Right lobe of liver (tissue), 6 donors: ENCODE measurements at regions not wholly inside any gene's neighbourhood (a gene's known extent, or its start where the extent isn't known, plus 50 kb on each side); places are given as distances from the start of the nearest gene placed in this dataset.
A peak's percentile ranks its signal among the peaks of the same experiment; 100 is the strongest.

Experiments used
- ATAC-seq, 4 donors: fragments of 200-7000 bp; cut with Tn5 transposase; one replicate each; pipeline ENCODE4 v1.9.1; 2020; ENCODE audit warnings: mild to moderate bottlenecking in 4 of 4, moderate library complexity in 4 of 4
- DNase-seq, 3 donors: peaks; one replicate each; pipeline ENCODE4 v3.0.0-alpha.2; 2020
- H3K27ac ChIP-seq, 3 donors: fragments of 200-600 bp; one replicate each; pipeline ENCODE4 v1.8.0; 2022
- H3K27me3 ChIP-seq, 2 donors: fragments of 200-600 bp; one replicate each; pipeline ENCODE4 v1.8.0; 2022
- H3K36me3 ChIP-seq, 4 donors: fragments of 200-600 bp; sonication (generic) in 1 of 4; one replicate each; pipeline versions ENCODE4 v1.5.1 to v1.8.0; 2017 to 2022; ENCODE audit warnings: control low read depth in 1 of 4
- H3K4me1 ChIP-seq, 4 donors: fragments of 200-600 bp; sonication (generic) in 1 of 4; one replicate each; pipeline versions ENCODE4 v1.5.1 to v1.8.0; 2017 to 2022; ENCODE audit warnings: control low read depth in 1 of 4
- H3K4me3 ChIP-seq, 3 donors: fragments of 200-600 bp; one replicate each; pipeline ENCODE4 v1.8.0; 2022
- H3K9me3 ChIP-seq, 4 donors: fragments of 200-600 bp; sonication (generic) in 1 of 4; one replicate each; pipeline versions ENCODE4 v1.5.1 to v1.8.0; 2017 to 2022; ENCODE audit warnings: control low read depth in 1 of 4
- POLR2A ChIP-seq: fragments of 450-650 bp; IDR thresholded peaks from one replicate; pipeline ENCODE4 v1.6.1; 2017; ENCODE audit warnings: antibody characterized with exemption, mild to moderate bottlenecking
- WGBS: methylation state at CpG from one replicate; pipeline ENCODE4 v1.1.6; 2018; ENCODE audit warnings: low coverage, low lambda C conversion rate; ENCODE audit not compliant: insufficient coverage; ENCODE audit errors: missing lambda C conversion rate; 5-methylcytosine and 5-hydroxymethylcytosine counted together
- intact Hi-C, 2 donors: fragments of 100-400 bp; cut with DNase I; formaldehyde crosslinking; loops; one replicate each; pipeline versions ENCODE4 v1.11.2 to v1.14.1; 2022
- TF ChIP-seq, protein P1 (sequence below), 4 donors: fragments of 200-600 bp in 3 of 4; fragments of 450-650 bp in 1 of 4; IDR thresholded peaks; one replicate each; pipeline versions ENCODE4 v1.5.1 to v1.8.0; 2016 to 2022; ENCODE audit warnings: antibody characterized with exemption in 4 of 4, mild to moderate bottlenecking in 2 of 4
- donor health status: DM: no; HTN: yes; CAD: no.
- donor health status: DM: no; HTN: no; CAD: no.
- donor health status: DM: no; HTN: no; CAD: no.
- donor health status: DM: no; HTN: yes; CAD: no.
- donor health status: DM: no; HTN: yes; CAD: no.

- Histone ChIP-seq H3K4me3 (no peak overlapping the region), H3K36me3 (no peaks in the 10 kb centered on the region), H3K9me3 (no peaks in the 10 kb centered on the region), H3K27ac (no peak overlapping the region), H3K27me3 (no peaks in the 10 kb centered on the region), H3K4me1 (no peaks in the 10 kb centered on the region)
- TF ChIP-seq POLR2A = no peak
- TF ChIP-seq, protein P1, sequence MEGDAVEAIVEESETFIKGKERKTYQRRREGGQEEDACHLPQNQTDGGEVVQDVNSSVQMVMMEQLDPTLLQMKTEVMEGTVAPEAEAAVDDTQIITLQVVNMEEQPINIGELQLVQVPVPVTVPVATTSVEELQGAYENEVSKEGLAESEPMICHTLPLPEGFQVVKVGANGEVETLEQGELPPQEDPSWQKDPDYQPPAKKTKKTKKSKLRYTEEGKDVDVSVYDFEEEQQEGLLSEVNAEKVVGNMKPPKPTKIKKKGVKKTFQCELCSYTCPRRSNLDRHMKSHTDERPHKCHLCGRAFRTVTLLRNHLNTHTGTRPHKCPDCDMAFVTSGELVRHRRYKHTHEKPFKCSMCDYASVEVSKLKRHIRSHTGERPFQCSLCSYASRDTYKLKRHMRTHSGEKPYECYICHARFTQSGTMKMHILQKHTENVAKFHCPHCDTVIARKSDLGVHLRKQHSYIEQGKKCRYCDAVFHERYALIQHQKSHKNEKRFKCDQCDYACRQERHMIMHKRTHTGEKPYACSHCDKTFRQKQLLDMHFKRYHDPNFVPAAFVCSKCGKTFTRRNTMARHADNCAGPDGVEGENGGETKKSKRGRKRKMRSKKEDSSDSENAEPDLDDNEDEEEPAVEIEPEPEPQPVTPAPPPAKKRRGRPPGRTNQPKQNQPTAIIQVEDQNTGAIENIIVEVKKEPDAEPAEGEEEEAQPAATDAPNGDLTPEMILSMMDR (IDR thresholded peaks at IDR 0.05) = no peak
- intact Hi-C loops = no loop called here
- WGBS = 30% methylated on average over 3 of the region's 3 CpGs
- peak in 1 of 4 donors; percentile 37 for ATAC-seq
- DNase-seq = no peak
These were observed 279.2 kb downstream of the GALR1 start for GRCh38 chr18:77528872-77529271.

DNA sequence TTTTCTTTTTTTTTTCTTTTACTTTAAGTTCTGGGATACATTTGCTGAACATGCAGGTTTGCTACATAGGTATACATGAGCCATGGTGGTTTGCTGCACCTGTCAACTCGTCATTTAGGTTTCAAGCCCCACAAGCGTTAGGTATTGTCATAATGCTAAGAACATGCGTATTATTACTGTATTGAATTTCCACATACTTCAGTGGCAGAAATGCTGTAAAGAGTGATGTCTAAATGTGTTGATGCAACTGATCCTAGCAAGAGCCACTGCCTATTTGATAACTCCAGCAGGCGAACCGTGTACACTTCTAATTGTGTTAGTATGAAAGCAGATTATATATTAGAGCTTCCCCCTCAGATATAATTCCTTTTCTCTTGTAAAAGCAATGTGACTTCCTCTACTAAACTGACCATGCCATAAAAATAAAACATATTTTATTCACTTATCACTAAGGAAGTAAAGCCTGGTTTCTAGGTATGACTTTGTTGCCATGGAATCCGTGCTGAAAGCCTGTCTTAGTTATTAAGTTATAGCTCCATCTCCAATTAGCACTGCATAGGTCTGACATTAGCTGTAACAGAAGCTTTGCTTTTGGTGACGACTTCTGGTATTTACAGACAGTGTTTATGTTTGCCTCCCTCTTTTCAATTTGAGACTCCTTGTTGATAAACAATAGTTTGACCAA, 280.0 kb downstream of the GALR1 start:
- no peak overlapping the region for H3K27ac ChIP-seq
- H3K36me3 ChIP-seq = no peaks in the 10 kb centered on the region
- TF ChIP-seq POLR2A = no peak
- TF ChIP-seq, protein P1 (IDR thresholded peaks at IDR 0.05) = no peak
- H3K4me3 ChIP-seq = no peak overlapping the region
- ATAC-seq (no peak), DNase-seq (no peak)
- H3K4me1 ChIP-seq = no peaks in the 10 kb centered on the region
- WGBS = 38% methylated on average over 7 of the region's 7 CpGs
- intact Hi-C loops = no loop called here
- H3K9me3 ChIP-seq = no peaks in the 10 kb centered on the region
- H3K27me3 ChIP-seq = no peaks in the 10 kb centered on the region

GRCh38 chr18:77530732-77531131, 281.1 kb downstream of the GALR1 start:
- Histone ChIP-seq H3K27ac (no peak overlapping the region), H3K9me3 (no peaks in the 10 kb centered on the region), H3K36me3 (no peaks in the 10 kb centered on the region), H3K4me1 (no peaks in the 10 kb centered on the region), H3K27me3 (no peaks in the 10 kb centered on the region), H3K4me3 (no peak overlapping the region)
- DNase-seq = no peak
- no peak for ATAC-seq
- intact Hi-C loops = no loop called here
- TF ChIP-seq, protein P1 (IDR thresholded peaks at IDR 0.05) = no peak
- TF ChIP-seq POLR2A = no peak
- 51% methylated on average over 6 of the region's 9 CpGs for WGBS

DNA sequence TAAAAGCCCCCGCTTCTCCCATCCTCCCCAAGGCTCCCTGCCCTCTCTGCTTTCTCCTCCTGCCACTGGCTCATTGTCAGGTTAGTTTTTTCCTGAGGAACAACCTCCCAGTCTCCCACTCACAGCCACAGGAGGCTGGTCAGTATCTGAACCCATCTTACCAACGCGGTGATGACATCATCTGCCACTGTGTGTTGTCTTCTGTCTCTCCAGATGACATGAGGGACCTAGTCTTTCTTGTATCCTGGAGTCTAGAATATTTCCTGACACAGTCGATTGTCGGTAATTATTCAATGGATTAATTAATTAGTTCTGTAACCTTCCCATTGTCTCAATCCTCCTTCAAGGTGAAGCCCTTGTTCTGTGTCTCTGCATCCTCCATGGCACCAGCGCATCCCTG, 290.2 kb downstream of the GALR1 start:
- no peak for DNase-seq
- Histone ChIP-seq H3K9me3 (no peaks in the 10 kb centered on the region), H3K4me1 (no peaks in the 10 kb centered on the region), H3K36me3 (no peaks in the 10 kb centered on the region), H3K27ac (no peak overlapping the region), H3K4me3 (no peak overlapping the region), H3K27me3 (no peaks in the 10 kb centered on the region)
- TF ChIP-seq POLR2A = no peak
- TF ChIP-seq, protein P1 (IDR thresholded peaks at IDR 0.05) = no peak
- ATAC-seq = no peak
- 66% methylated on average over 6 of the region's 6 CpGs for WGBS
- intact Hi-C loops = no loop called here

DNA sequence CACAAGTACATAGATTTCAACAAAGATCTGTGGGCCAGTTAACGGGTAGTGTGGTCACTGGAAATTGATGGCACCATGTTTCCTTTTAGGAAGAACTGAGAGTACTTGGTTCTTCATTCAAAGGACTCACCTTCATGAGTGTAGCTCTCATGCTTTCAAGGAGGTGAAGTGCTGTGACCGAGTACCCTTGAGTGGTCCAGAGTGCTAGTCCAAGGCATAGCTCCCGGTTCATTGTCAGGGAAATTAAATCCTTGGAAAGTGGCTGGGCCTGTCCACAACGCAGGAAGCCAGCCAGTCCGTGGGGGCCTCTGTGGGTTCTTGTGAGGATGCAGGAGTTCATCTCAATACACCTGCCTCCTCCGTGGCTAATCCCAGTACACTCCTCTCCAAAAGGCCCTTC, 295.1 kb downstream of the GALR1 start:
- Histone ChIP-seq H3K27ac (no peak overlapping the region), H3K27me3 (no peaks in the 10 kb centered on the region), H3K4me1 (no peaks in the 10 kb centered on the region), H3K9me3 (no peaks in the 10 kb centered on the region), H3K36me3 (no peaks in the 10 kb centered on the region), H3K4me3 (no peak overlapping the region)
- TF ChIP-seq, protein P1 (IDR thresholded peaks at IDR 0.05) = no peak
- DNase-seq (no peak), ATAC-seq (no peak)
- 61% methylated on average over 4 of the region's 6 CpGs for WGBS
- intact Hi-C loops = no loop called here
